WTC11 (cell line): ENCODE measurements at regions not wholly inside any gene's neighbourhood (a gene's known extent, or its start where the extent isn't known, plus 50 kb on each side); places are given as distances from the start of the nearest gene placed in this dataset.
A peak's percentile ranks its signal among the peaks of the same experiment; 100 is the strongest.

Source experiments
- ATAC-seq: fragments of 200-7000 bp; cut with Tn5 transposase; 2 replicates; pipeline ENCODE4 v1.10.0; 2021; ENCODE audit warnings: mild to moderate bottlenecking, moderate library complexity
- CTCF ChIA-PET: fragments of 300-600 bp; sonication (Branson Sonifier 250); formaldehyde crosslinking; loops from one replicate; lab custom pipeline; 2021; ENCODE audit warnings: antibody characterized with exemption; lab: Charles Lee
- POLR2A ChIA-PET: fragments of 350-600 bp; sonication (Branson Sonifier 250); formaldehyde crosslinking; loops from one replicate; lab custom pipeline; 2021; ENCODE audit warnings: antibody characterized with exemption; lab: Charles Lee
- DNase-seq: peaks from one replicate; pipeline ENCODE4 v3.0.0; 2021; ENCODE audit warnings: low spot score
- H3K27ac Mint-ChIP-seq: 2 replicates; pipeline ENCODE4 v1.8.0; 2021; ENCODE audit warnings: mixed read lengths
- H3K27me3 Mint-ChIP-seq: 2 replicates; pipeline ENCODE4 v1.8.0; 2021; ENCODE audit warnings: low read depth, mild to moderate bottlenecking, moderate library complexity, mixed read lengths
- H3K36me3 Mint-ChIP-seq: 2 replicates; pipeline ENCODE4 v1.8.0; 2021; ENCODE audit warnings: mixed read lengths
- H3K4me1 Mint-ChIP-seq: 2 replicates; pipeline ENCODE4 v1.8.0; 2022; ENCODE audit warnings: mixed read lengths
- H3K4me3 Mint-ChIP-seq: 2 replicates; pipeline ENCODE4 v1.8.0; 2021; ENCODE audit warnings: mild to moderate bottlenecking, moderate library complexity, mixed read lengths
- H3K9me3 Mint-ChIP-seq: 2 replicates; pipeline ENCODE4 v1.8.0; 2021; ENCODE audit warnings: mixed read lengths
- CBFB ChIP-seq: sonication (generic); formaldehyde crosslinking; IDR thresholded peaks from 2 replicates; pipeline ENCODE4 v1.8.1; 2022; ENCODE audit warnings: mild to moderate bottlenecking, low read depth, missing genetic modification reagents
- CREM ChIP-seq: sonication (generic); formaldehyde crosslinking; IDR thresholded peaks from 2 replicates; pipeline ENCODE4 v1.8.1; 2022; ENCODE audit warnings: mild to moderate bottlenecking, missing genetic modification reagents, moderate library complexity
- E2F4 ChIP-seq: sonication (generic); formaldehyde crosslinking; IDR thresholded peaks from 2 replicates; pipeline ENCODE4 v1.8.1; 2022; ENCODE audit warnings: low read depth, mild to moderate bottlenecking, moderate library complexity, missing genetic modification reagents, borderline replicate concordance
- ESRRA ChIP-seq: sonication (generic); formaldehyde crosslinking; IDR thresholded peaks from 2 replicates; pipeline ENCODE4 v1.8.1; 2022; ENCODE audit warnings: mild to moderate bottlenecking, missing genetic modification reagents, borderline replicate concordance
- FOXP1 ChIP-seq: sonication (generic); formaldehyde crosslinking; IDR thresholded peaks from 2 replicates; pipeline ENCODE4 v1.8.0; 2022; ENCODE audit warnings: missing genetic modification reagents, mild to moderate bottlenecking, moderate library complexity, borderline replicate concordance
- IRF2 ChIP-seq: sonication (generic); formaldehyde crosslinking; IDR thresholded peaks from 2 replicates; pipeline ENCODE4 v1.8.0; 2022; ENCODE audit warnings: low read depth, missing genetic modification reagents, borderline replicate concordance
- JUN ChIP-seq: sonication (generic); formaldehyde crosslinking; IDR thresholded peaks from 2 replicates; pipeline ENCODE4 v1.8.0; 2023; ENCODE audit warnings: mild to moderate bottlenecking, missing genetic modification reagents
- NFYB ChIP-seq: sonication (generic); formaldehyde crosslinking; conservative IDR thresholded peaks from 2 replicates; pipeline ENCODE4 v1.8.0; 2022; ENCODE audit warnings: low read depth, missing genetic modification reagents
- OVOL2 ChIP-seq: fragments of 250-450 bp; sonication (Bioruptor Pico); IDR thresholded peaks from 2 replicates; pipeline ENCODE4 v1.9.0; 2021; ENCODE audit warnings: mild to moderate bottlenecking, borderline replicate concordance
- ZNF138 ChIP-seq: sonication (generic); formaldehyde crosslinking; conservative IDR thresholded peaks from 2 replicates; pipeline ENCODE4 v1.8.1; 2022; ENCODE audit warnings: mild to moderate bottlenecking, moderate library complexity, missing genetic modification reagents
- ZNF396 ChIP-seq: fragments of 250-450 bp; sonication (Bioruptor Pico); IDR thresholded peaks from 2 replicates; pipeline ENCODE4 v1.8.0; 2021; ENCODE audit warnings: mild to moderate bottlenecking, moderate library complexity, borderline replicate concordance
- ZNF512 ChIP-seq: sonication (generic); formaldehyde crosslinking; IDR thresholded peaks from 2 replicates; pipeline ENCODE4 v1.8.1; 2022; ENCODE audit warnings: missing genetic modification reagents, borderline replicate concordance
- ZNF532 ChIP-seq: fragments of 250-450 bp; sonication (Bioruptor Pico); IDR thresholded peaks from 2 replicates; pipeline ENCODE4 v1.9.0; 2021; ENCODE audit warnings: mild to moderate bottlenecking, borderline replicate concordance
- TF ChIP-seq, protein P1 (sequence below): sonication (generic); formaldehyde crosslinking; IDR thresholded peaks from 2 replicates; pipeline ENCODE4 v1.8.1; 2023; ENCODE audit warnings: mild to moderate bottlenecking, missing genetic modification reagents
- TF ChIP-seq, protein P2 (sequence below): fragments of 250-450 bp; sonication (Bioruptor Pico); IDR thresholded peaks from 2 replicates; pipeline ENCODE4 v2.1.2; 2022; ENCODE audit warnings: mild to moderate bottlenecking, moderate library complexity
- TF ChIP-seq, protein P3 (sequence below): sonication (generic); formaldehyde crosslinking; IDR thresholded peaks from 2 replicates; pipeline ENCODE4 v1.8.1; 2023; ENCODE audit warnings: mild to moderate bottlenecking, missing genetic modification reagents, moderate library complexity
- TF ChIP-seq, protein P4 (sequence below): fragments of 250-450 bp; sonication (Bioruptor Pico); IDR thresholded peaks from 2 replicates; pipeline ENCODE4 v1.9.0; 2021; ENCODE audit warnings: mild to moderate bottlenecking

DNA sequence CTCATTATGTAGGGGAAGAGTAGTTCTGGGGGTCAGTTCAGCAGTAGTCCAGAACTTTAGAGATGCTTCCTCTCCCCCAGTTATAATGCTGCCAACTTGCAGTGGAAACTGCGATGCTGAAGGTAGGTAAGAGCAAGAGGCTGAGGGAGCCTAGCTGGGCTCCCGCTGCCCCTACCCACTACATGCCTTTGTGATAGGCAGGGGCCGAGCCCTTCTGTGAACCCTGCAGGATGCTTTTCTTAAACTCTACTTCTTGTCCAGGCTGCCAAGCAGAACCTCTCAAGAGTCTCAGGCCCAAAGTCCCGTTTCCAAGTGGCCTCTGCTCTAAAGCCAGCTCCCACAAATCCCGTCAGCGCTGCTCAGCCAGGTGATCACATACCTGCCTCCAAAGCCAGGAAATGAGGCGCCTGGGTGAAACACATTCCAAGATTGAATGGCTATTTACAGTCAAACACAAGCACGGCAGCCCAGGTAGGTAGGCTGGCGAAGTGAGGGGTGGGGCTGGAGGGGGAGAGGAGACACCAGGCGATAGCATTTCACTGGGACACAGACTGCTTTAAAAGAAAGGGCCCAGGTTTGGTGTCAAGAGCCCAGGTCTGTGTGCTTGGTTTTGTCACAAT is 150.7 kb downstream of the CD24 start (continued):
- TF ChIP-seq ZNF532 (CRISPR knock-in tag) (no peak), CREM (CRISPR knock-in tag) (no peak), ESRRA (CRISPR knock-in tag) (no peak), JUN (no peak), ZNF512 (no peak), ZNF396 (CRISPR knock-in tag) (no peak), OVOL2 (no peak), CBFB (no peak), ZNF138 (CRISPR knock-in tag) (no peak), FOXP1 (CRISPR knock-in tag) (0 out of 2 replicates have a peak, but pooled peaks have one; percentile 20)
- TF ChIP-seq, protein P1, sequence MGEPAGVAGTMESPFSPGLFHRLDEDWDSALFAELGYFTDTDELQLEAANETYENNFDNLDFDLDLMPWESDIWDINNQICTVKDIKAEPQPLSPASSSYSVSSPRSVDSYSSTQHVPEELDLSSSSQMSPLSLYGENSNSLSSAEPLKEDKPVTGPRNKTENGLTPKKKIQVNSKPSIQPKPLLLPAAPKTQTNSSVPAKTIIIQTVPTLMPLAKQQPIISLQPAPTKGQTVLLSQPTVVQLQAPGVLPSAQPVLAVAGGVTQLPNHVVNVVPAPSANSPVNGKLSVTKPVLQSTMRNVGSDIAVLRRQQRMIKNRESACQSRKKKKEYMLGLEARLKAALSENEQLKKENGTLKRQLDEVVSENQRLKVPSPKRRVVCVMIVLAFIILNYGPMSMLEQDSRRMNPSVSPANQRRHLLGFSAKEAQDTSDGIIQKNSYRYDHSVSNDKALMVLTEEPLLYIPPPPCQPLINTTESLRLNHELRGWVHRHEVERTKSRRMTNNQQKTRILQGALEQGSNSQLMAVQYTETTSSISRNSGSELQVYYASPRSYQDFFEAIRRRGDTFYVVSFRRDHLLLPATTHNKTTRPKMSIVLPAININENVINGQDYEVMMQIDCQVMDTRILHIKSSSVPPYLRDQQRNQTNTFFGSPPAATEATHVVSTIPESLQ (CRISPR knock-in tag), result no peak
- TF ChIP-seq, protein P2, sequence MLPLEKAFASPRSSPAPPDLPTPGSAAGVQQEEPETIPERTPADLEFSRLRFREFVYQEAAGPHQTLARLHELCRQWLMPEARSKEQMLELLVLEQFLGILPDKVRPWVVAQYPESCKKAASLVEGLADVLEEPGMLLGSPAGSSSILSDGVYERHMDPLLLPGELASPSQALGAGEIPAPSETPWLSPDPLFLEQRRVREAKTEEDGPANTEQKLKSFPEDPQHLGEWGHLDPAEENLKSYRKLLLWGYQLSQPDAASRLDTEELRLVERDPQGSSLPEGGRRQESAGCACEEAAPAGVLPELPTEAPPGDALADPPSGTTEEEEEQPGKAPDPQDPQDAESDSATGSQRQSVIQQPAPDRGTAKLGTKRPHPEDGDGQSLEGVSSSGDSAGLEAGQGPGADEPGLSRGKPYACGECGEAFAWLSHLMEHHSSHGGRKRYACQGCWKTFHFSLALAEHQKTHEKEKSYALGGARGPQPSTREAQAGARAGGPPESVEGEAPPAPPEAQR (CRISPR knock-in tag), result no peak
- TF ChIP-seq, protein P3, sequence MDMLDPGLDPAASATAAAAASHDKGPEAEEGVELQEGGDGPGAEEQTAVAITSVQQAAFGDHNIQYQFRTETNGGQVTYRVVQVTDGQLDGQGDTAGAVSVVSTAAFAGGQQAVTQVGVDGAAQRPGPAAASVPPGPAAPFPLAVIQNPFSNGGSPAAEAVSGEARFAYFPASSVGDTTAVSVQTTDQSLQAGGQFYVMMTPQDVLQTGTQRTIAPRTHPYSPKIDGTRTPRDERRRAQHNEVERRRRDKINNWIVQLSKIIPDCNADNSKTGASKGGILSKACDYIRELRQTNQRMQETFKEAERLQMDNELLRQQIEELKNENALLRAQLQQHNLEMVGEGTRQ (CRISPR knock-in tag), result 0 out of 2 replicates have a peak, but pooled peaks have one; percentile 26

DNA sequence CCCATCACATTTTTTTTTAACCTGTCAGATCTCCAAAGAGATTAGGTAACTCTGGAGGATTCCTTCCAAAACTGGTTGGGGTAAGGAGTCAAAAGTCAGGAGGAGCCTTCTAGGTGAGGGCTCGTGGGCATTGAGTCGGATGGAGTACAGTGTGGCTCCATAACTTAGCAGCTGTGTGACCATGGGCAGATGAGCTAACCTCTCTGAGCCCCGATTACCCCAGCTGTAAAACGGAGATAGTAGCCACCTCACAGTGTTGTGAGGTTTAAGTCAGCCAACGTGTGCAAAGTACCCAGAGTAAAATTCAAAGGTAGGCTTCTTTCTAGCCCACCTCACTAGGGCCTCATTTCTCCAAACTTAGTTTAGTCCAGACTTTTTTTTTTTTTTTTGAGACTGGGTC is 151.5 kb downstream of the CD24 start:
- Mint-ChIP-seq H3K9me3 (peaks cover 12% of the 10 kb centered on the region), H3K4me3 (no peak overlapping the region), H3K27ac (no peak overlapping the region), H3K27me3 (no peaks in the 10 kb centered on the region), H3K4me1 (peaks cover 25% of the 10 kb centered on the region), H3K36me3 (peaks cover 6% of the 10 kb centered on the region)
- POLR2A ChIA-PET, result no interaction called here
- CTCF ChIA-PET, result no interaction called here
- DNase-seq (no peak), ATAC-seq (no peak)
- no peak for TF ChIP-seq E2F4 (CRISPR knock-in tag)
- no peak for TF ChIP-seq IRF2 (CRISPR knock-in tag)
- TF ChIP-seq, protein P4, sequence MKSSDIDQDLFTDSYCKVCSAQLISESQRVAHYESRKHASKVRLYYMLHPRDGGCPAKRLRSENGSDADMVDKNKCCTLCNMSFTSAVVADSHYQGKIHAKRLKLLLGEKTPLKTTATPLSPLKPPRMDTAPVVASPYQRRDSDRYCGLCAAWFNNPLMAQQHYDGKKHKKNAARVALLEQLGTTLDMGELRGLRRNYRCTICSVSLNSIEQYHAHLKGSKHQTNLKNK (CRISPR knock-in tag), result no peak
- no peak for TF ChIP-seq NFYB (CRISPR knock-in tag)
